Activated naive CD8-positive, alpha-beta T cell (primary cell): ENCODE measurements at regions not wholly inside any gene's neighbourhood (a gene's known extent, or its start where the extent isn't known, plus 50 kb on each side); places are given as distances from the start of the nearest gene placed in this dataset.

ENCODE experiments used
- H3K27ac Mint-ChIP-seq: one replicate; pipeline ENCODE4 v1.8.0; 2021; ENCODE audit warnings: mixed read lengths
- H3K27me3 Mint-ChIP-seq: one replicate; pipeline ENCODE4 v1.8.0; 2021; ENCODE audit warnings: mixed read lengths
- H3K36me3 Mint-ChIP-seq: one replicate; pipeline ENCODE4 v1.8.0; 2021; ENCODE audit warnings: mixed read lengths
- H3K4me1 Mint-ChIP-seq: one replicate; pipeline ENCODE4 v1.8.0; 2021; ENCODE audit warnings: low read depth, mixed read lengths
- H3K4me3 Mint-ChIP-seq: one replicate; pipeline ENCODE4 v1.8.0; 2021; ENCODE audit warnings: mild to moderate bottlenecking, mixed read lengths
- H3K9me3 Mint-ChIP-seq: one replicate; pipeline ENCODE4 v1.8.0; 2021; ENCODE audit warnings: low read depth, mixed read lengths

DNA sequence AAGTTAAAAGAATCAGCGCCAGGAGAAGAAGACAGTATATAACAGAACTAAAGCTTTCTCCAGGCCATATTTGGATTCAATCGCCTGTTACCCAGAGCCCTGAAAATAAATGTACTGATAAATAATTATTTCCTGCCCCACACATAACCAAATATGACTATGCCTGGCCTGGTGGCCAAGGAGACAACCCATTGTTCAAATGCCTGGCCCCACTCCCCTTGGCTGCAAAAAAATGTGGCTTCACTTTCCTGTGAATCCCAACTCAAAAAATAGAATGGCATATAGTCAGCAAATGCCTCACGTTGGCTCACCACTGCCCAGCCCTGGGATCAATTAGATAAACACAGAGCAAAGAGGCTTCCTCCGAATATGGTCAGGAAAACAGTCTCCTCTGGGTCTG lies 472.1 kb downstream of the BCL11B start:
- Mint-ChIP-seq H3K9me3 (no peaks in the 10 kb centered on the region), H3K4me3 (no peak overlapping the region), H3K4me1 (no peaks in the 10 kb centered on the region), H3K27ac (no peak overlapping the region), H3K27me3 (no peaks in the 10 kb centered on the region), H3K36me3 (no peaks in the 10 kb centered on the region)

DNA sequence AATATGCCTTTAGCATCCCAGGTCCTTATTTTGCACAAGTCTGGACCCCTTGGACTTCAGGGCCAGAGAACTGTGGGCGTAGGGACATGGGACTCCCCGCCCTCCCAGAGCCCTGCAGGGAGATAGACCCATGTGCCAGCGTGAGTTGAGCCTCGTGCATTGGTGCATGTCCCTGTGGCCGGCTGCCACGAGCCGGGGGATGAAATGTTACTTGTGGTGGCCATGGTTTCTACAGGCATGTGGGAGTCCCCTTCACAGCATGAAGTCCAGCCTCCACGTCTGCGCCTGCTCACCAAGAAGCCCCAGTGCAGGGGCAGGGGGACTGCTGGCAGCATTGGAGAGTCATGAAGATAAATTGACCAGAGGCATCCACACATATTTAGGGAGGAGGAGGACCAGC lies 470.0 kb downstream of the BCL11B start:
- H3K27me3 Mint-ChIP-seq = no peaks in the 10 kb centered on the region
- H3K27ac Mint-ChIP-seq = no peak overlapping the region
- H3K4me3 Mint-ChIP-seq = no peak overlapping the region
- H3K36me3 Mint-ChIP-seq = no peaks in the 10 kb centered on the region
- no peaks in the 10 kb centered on the region for H3K4me1 Mint-ChIP-seq
- no peaks in the 10 kb centered on the region for H3K9me3 Mint-ChIP-seq

DNA sequence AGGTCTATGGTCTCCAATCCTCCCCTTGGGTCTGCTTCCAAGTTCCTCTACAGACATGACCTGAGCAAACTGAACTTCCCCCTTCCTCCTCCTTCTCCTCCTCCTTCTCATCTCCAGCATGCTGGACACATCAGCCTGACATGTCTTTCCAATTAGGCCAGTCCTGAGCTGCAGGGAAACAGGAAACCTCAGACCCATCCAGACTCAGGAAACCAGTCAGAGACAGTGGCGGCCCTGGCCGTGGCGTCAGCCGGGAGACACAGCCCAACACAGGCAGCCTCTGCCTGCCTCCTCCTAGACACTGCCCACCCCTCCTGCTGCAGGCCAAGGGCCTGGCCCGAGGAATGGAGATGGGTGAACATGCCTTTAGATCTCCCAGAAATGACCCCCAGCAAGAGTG lies 468.8 kb downstream of the BCL11B start:
- H3K9me3 Mint-ChIP-seq = no peaks in the 10 kb centered on the region
- no peak overlapping the region for H3K4me3 Mint-ChIP-seq
- H3K27me3 Mint-ChIP-seq = no peaks in the 10 kb centered on the region
- H3K4me1 Mint-ChIP-seq = no peaks in the 10 kb centered on the region
- no peak overlapping the region for H3K27ac Mint-ChIP-seq
- H3K36me3 Mint-ChIP-seq = no peaks in the 10 kb centered on the region

DNA sequence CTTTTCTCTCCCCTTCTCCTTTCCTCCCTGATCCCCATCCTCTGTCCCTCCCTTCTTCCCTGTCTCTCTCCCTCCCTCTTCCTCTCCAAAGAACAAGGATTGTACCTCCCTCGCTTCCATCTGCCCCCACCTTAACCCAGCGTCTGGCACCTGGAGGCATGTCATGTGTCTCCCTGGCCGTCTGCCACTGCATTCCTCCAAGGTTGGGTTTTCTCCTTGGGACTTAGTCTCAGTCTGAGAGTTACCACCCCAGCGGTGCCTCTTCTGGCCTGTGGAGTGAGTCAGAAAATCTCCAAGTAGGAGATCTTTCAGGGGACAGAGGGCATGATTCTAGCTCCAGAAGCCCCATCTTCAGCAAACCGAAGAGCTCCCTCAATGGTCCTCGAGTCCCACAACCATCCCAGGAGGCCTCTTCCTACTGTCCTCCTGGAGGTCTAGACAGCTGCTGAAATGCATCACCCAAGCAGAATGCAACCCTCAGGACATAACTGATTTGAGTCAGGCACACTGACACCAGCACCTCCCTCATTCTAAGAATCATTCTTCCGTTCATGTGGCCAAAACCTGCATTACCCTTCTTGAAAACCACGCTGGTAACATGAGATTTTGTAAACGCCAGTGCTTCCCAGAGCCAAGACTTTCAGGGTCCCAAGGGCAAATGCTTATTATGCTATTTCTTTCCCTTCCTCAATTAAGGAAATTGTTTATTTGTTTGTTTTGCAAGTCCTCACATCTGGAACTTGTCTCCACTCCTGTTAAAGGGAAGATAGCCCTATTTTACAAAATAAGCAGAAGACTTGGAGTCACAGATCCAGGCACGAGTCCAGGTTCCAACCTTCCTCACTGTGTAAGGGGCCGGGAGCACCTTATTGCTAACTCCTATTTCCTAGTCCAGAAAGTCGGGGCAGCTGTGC lies 463.2 kb downstream of the BCL11B start:
- H3K4me3 Mint-ChIP-seq = no peak overlapping the region
- H3K27ac Mint-ChIP-seq = no peak overlapping the region
- H3K36me3 Mint-ChIP-seq = no peaks in the 10 kb centered on the region
- no peaks in the 10 kb centered on the region for H3K27me3 Mint-ChIP-seq
- no peaks in the 10 kb centered on the region for H3K4me1 Mint-ChIP-seq
- no peaks in the 10 kb centered on the region for H3K9me3 Mint-ChIP-seq

DNA sequence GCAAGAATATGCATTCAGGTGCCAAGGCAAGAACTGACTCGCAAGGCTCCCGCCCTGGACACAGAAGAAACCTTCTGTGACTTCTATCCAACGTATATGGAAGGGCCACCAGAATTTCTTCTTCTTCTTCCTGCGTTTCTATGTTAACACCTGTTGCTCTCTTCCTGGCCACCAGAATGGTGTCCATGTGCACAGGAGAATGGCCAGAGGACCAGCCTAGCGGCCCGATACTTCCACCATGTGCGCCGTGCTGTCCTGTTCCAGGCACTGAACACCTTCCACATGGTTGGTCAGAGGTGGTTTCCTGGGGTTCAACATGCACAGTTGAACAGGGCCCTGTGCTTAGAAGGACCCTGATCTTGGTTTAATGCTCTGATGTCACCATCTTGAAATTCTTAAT lies 455.8 kb downstream of the BCL11B start:
- Mint-ChIP-seq H3K4me1 (peaks cover 11% of the 10 kb centered on the region), H3K36me3 (no peaks in the 10 kb centered on the region), H3K9me3 (no peaks in the 10 kb centered on the region), H3K27me3 (no peaks in the 10 kb centered on the region), H3K27ac (no peak overlapping the region), H3K4me3 (no peak overlapping the region)

DNA sequence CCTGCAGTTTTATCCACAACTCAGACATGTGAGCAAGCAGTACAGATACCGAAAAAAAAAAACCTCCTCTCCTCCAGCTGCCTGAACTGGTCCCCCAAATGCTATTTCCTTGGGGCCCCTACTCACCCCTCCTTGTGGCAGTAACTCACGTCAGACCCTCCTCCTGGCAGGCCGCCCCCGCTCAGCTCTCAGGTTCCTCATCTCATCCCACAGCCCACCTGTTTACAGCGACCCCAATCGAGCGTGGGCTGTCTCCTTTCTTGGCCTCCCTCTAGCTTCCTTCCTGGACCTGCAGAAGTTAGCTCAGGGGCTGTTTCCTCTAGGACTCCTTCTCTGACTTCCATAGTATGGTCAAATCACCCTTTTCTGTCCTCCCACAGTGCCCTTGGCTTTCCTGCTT lies 455.3 kb downstream of the BCL11B start:
- Mint-ChIP-seq H3K36me3 (no peaks in the 10 kb centered on the region), H3K9me3 (no peaks in the 10 kb centered on the region), H3K27me3 (no peaks in the 10 kb centered on the region), H3K4me3 (no peak overlapping the region), H3K27ac (no peak overlapping the region), H3K4me1 (peaks cover 11% of the 10 kb centered on the region)

DNA sequence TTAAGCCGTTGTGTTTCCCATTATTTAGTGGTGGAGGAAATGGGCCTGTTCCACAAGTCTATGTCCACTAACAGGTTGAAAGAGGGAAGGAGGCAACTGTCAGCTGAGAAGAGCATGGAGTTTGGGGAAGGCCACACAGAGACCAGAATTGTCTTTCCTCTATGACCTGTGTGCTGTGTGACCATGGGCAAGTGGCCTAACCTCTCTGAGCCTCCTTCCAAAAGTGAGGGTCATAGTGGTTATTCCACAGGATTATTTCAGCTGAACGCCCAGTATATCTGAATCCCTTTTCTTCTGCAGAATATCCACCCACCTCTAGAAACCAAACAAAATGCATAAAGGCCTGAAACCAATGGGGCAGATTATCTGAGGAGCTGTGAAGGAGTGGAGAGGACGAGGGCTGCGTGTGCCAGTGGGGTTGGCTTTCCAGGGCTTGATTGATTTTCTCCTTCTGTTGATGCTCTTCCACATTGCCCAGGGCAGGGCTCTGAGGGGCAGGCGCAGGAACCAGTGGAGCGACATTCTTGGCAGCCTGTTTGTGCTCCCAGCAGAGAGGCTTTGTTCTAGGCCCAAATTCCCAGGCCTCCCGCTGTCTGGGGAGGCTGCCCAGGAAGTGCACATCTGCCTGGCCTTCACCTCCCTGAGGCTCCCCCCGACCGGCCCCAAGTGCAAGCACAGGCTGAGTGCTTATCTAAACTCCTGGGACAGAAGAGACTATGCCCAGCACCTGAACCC lies 452.7 kb downstream of the BCL11B start:
- H3K27ac Mint-ChIP-seq = no peak overlapping the region
- H3K27me3 Mint-ChIP-seq = no peaks in the 10 kb centered on the region
- H3K4me1 Mint-ChIP-seq = peaks cover 11% of the 10 kb centered on the region
- H3K36me3 Mint-ChIP-seq = no peaks in the 10 kb centered on the region
- H3K4me3 Mint-ChIP-seq = no peak overlapping the region
- no peaks in the 10 kb centered on the region for H3K9me3 Mint-ChIP-seq

DNA sequence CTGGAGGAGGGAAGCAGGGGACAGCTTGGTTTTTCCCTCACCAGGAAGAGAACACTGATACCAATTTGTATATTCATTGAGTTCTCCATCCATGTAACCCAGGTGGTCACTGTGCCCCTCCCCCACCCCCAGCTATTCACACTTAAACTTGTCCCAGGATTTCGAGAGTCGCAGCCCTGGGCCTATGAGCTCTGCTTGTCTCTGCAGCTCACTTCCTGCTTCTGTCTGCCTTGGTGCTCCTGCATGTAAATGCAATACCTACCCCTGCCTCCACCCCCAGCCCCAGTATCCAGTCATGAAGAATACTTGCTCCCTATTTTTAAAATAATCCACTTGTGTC lies 452.2 kb downstream of the BCL11B start:
- H3K27me3 Mint-ChIP-seq = no peaks in the 10 kb centered on the region

DNA sequence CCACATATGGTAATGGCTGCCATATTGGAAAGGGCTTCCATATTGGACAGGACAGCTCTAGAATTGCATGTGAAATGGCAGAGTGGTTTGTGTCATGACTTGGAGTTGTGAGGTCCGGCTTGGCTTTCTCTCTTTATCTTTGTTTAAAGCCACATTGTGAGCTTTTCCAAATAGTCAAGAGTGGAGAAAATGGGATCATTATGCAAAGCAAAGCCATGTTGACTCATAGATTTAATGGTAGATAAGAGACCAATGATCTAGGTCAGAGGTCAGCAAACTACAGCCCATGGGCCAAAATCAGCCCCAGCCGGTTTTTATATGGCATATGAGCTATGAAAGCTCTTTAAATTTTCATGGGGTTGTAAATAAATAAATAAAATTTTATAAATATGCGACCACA lies 449.1 kb downstream of the BCL11B start:
- Mint-ChIP-seq H3K27ac (no peak overlapping the region), H3K4me3 (no peak overlapping the region), H3K9me3 (no peaks in the 10 kb centered on the region), H3K4me1 (peaks cover 24% of the 10 kb centered on the region), H3K27me3 (no peaks in the 10 kb centered on the region), H3K36me3 (no peaks in the 10 kb centered on the region)

More for the DNA sequence above, 452.2 kb downstream of the BCL11B start:
- H3K9me3 Mint-ChIP-seq = no peaks in the 10 kb centered on the region
- H3K4me1 Mint-ChIP-seq = peaks cover 11% of the 10 kb centered on the region
- no peak overlapping the region for H3K4me3 Mint-ChIP-seq
- no peak overlapping the region for H3K27ac Mint-ChIP-seq
- no peaks in the 10 kb centered on the region for H3K36me3 Mint-ChIP-seq

DNA sequence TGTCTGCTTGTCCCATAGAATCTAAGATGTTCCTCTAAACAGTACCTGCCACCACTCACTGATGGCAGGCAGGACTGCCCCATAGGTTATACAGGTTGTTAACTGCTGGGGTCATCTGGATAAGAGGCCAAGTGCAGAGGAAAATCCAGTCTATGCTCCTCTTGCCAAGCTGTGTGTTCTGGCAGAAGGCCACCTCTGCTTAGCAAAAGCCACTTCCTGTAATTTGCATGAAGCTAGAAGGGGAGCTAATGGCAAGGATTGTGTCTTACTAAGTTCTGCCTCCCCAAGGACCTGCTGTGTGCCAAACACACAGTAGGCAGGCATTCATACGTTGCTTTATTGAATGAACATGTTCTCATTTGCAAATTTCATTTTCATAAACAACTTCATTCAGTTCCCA lies 445.4 kb downstream of the BCL11B start:
- peaks cover 21% of the 10 kb centered on the region for H3K4me1 Mint-ChIP-seq
- H3K36me3 Mint-ChIP-seq = no peaks in the 10 kb centered on the region
- no peaks in the 10 kb centered on the region for H3K27me3 Mint-ChIP-seq
- no peaks in the 10 kb centered on the region for H3K9me3 Mint-ChIP-seq
- H3K27ac Mint-ChIP-seq = no peak overlapping the region
- no peak overlapping the region for H3K4me3 Mint-ChIP-seq

DNA sequence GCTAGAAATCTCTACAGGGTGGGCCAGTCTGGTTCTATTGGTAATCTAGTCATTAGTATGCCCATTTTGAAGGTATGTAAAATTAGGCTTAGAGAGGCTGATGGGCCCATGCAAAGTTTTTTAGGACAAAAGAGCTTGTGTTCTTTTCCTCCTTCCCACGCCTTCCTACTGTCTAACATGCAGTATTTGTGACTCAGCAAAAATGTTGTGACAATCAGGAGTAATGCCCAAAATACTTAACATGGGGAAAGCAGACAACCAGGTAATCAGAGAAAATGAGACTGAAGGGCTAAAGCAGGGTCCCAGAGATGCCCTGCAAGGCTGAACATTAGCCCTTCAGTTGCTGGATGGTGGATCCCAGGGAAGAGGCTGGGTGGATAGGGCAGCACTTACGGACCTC lies 437.9 kb downstream of the BCL11B start:
- no peak overlapping the region for H3K4me3 Mint-ChIP-seq
- H3K36me3 Mint-ChIP-seq = no peaks in the 10 kb centered on the region
- no peak overlapping the region for H3K27ac Mint-ChIP-seq
- H3K9me3 Mint-ChIP-seq = no peaks in the 10 kb centered on the region
- no peaks in the 10 kb centered on the region for H3K27me3 Mint-ChIP-seq
- no peaks in the 10 kb centered on the region for H3K4me1 Mint-ChIP-seq

DNA sequence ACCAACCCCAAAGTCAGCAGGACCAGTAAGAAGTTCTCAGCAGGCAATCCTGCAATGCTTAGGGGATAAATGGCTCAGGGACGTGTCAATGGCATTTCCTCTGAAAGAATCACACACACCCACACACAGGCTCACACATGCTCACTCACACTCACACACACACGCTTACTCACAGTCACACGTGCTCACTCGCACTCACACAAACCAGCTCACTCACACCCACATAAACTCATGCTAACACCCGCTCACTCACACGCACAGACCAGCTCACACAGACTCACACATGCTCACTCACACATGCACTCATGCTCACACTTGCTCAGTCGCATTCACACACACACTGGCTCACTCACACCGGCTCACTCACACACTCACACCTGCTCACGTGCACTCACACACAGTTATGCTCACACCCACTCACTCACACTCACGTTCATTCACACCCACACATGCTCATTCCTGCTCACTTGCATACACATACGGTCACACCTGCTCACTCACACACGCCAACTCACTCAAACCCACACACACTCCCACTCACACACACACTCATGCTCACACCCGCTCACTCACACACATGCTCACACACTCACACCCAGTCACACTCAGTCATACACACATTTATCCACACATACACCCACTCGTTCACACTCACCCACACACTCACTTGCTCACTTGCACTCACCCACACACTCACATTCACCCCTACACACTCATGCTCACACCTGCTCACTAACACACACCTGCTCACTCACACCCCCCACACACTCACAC lies 436.8 kb downstream of the BCL11B start:
- Mint-ChIP-seq H3K27ac (no peak overlapping the region), H3K9me3 (no peaks in the 10 kb centered on the region), H3K4me1 (no peaks in the 10 kb centered on the region), H3K36me3 (no peaks in the 10 kb centered on the region), H3K4me3 (no peak overlapping the region), H3K27me3 (no peaks in the 10 kb centered on the region)

DNA sequence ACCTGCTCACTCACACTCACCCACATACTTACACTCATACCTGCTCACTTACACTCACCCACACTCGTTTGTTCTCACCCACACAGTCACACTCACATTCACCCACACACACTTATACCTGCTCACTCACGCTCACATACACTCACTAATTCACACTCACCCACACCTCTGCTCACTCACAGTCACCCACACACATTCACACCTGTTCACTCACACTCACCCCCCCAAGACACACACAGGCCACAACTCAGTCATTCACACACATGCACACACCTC lies 436.2 kb downstream of the BCL11B start:
- Mint-ChIP-seq H3K36me3 (no peaks in the 10 kb centered on the region), H3K27me3 (no peaks in the 10 kb centered on the region), H3K4me3 (no peak overlapping the region), H3K9me3 (no peaks in the 10 kb centered on the region), H3K27ac (no peak overlapping the region), H3K4me1 (no peaks in the 10 kb centered on the region)

DNA sequence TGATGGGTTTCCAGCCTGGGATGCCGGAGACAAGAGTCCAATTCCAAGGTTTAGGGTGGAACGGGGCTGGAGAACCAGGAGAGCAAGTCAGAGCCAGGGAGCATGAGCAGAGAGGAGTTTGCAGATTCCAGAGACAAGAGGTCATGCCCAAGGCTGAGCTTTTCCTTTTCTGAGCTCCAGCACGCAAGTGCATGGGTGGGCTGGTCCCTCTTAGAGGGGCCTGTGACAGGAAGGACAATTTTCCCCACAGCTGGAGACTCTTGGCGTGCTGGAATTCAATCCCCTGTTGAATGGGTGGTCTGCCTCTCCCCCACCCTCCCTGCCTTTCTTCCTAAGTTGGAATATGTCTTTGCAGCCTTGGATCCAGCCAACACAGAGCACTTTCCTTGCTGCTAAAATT lies 431.9 kb downstream of the BCL11B start:
- no peak overlapping the region for H3K27ac Mint-ChIP-seq
- H3K27me3 Mint-ChIP-seq = no peaks in the 10 kb centered on the region
- H3K36me3 Mint-ChIP-seq = no peaks in the 10 kb centered on the region
- H3K4me3 Mint-ChIP-seq = no peak overlapping the region
- H3K4me1 Mint-ChIP-seq = peaks cover 11% of the 10 kb centered on the region
- H3K9me3 Mint-ChIP-seq = no peaks in the 10 kb centered on the region

DNA sequence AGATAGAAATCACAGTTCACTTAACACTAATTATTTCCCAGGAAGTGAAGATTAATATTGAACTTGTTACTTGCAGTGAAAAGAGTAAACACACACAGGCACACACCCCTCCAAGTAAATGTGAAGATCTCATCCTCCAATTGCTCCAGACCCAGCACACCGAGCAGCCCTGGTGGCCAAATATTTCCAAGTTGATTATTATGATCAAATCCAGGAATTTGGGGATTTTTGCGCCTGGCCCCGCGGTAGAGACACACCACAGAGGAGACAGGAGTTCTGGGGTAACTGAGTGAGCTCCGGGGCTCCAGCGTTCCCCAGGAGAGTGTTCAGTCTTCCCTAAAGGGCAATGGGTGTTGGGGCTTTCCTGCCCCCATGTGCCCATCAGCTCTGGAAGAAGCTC lies 431.5 kb downstream of the BCL11B start:
- Mint-ChIP-seq H3K9me3 (no peaks in the 10 kb centered on the region), H3K27ac (no peak overlapping the region), H3K36me3 (no peaks in the 10 kb centered on the region), H3K4me1 (peaks cover 11% of the 10 kb centered on the region), H3K27me3 (no peaks in the 10 kb centered on the region), H3K4me3 (no peak overlapping the region)
